GM23248 (cell line): ENCODE measurements at regions not wholly inside any gene's neighbourhood (a gene's known extent, or its start where the extent isn't known, plus 50 kb on each side); places are given as distances from the start of the nearest gene placed in this dataset.

Source experiments
- DNase-seq: peaks from one replicate; pipeline ENCODE4 v3.0.0-alpha.2; 2015
- H2AFZ ChIP-seq: fragments of 200-600 bp; sonication (generic); 2 replicates; pipeline ENCODE4 v1.6.1; 2016; ENCODE audit warnings: antibody characterized with exemption
- H3F3A ChIP-seq: fragments of 200-600 bp; sonication (generic); 2 replicates; pipeline ENCODE4 v1.6.1; 2016; ENCODE audit warnings: mild to moderate bottlenecking, antibody characterized with exemption, mixed run types; ENCODE audit not compliant: insufficient read depth
- H3K27ac ChIP-seq: fragments of 200-600 bp; sonication (generic); 2 replicates; pipeline ENCODE4 v1.5.1; 2016; ENCODE audit warnings: mild to moderate bottlenecking
- H3K27me3 ChIP-seq: fragments of 200-600 bp; sonication (generic); replicated peaks from 2 replicates; pipeline ENCODE4 v1.6.1; 2016; ENCODE audit warnings: mild to moderate bottlenecking; ENCODE audit not compliant: insufficient read depth
- H3K36me3 ChIP-seq: fragments of 200-600 bp; sonication (generic); 2 replicates; pipeline ENCODE4 v1.6.1; 2016; ENCODE audit warnings: low read depth, mild to moderate bottlenecking
- H3K4me1 ChIP-seq: fragments of 200-600 bp; sonication (generic); 2 replicates; pipeline ENCODE4 v1.6.1; 2016; ENCODE audit warnings: mild to moderate bottlenecking; ENCODE audit not compliant: insufficient read depth
- H3K4me2 ChIP-seq: fragments of 200-600 bp; sonication (generic); one replicate; pipeline ENCODE4 v1.6.1; 2016; ENCODE audit warnings: mild to moderate bottlenecking; ENCODE audit not compliant: unreplicated experiment
- H3K4me3 ChIP-seq: fragments of 200-600 bp; sonication (generic); 2 replicates; pipeline ENCODE4 v1.5.1; 2016; ENCODE audit warnings: mild to moderate bottlenecking
- H3K79me2 ChIP-seq: fragments of 200-600 bp; sonication (generic); 2 replicates; pipeline ENCODE4 v1.6.1; 2016; ENCODE audit warnings: mild to moderate bottlenecking; ENCODE audit not compliant: insufficient read depth
- H3K9ac ChIP-seq: fragments of 200-600 bp; sonication (generic); 2 replicates; pipeline ENCODE4 v1.6.1; 2016; ENCODE audit warnings: mild to moderate bottlenecking
- H3K9me2 ChIP-seq: fragments of 200-600 bp; sonication (generic); 2 replicates; pipeline ENCODE4 v1.6.1; 2016; ENCODE audit warnings: mixed run types, mild to moderate bottlenecking, moderate library complexity; ENCODE audit not compliant: insufficient read depth
- H3K9me3 ChIP-seq: fragments of 200-600 bp; sonication (generic); one replicate; pipeline ENCODE4 v1.6.1; 2017; ENCODE audit warnings: low read depth
- H4K20me1 ChIP-seq: fragments of 200-600 bp; sonication (generic); 2 replicates; pipeline ENCODE4 v1.6.0; 2016; ENCODE audit not compliant: insufficient read depth
- EZH2 ChIP-seq: fragments of 200-600 bp; sonication (generic); IDR thresholded peaks from 2 replicates; pipeline ENCODE4 v1.6.1; 2018; ENCODE audit warnings: antibody characterized with exemption, mild to moderate bottlenecking; ENCODE audit not compliant: insufficient read depth, poor library complexity, severe bottlenecking
- EZH2phosphoT487 ChIP-seq: fragments of 200-600 bp; sonication (generic); IDR thresholded peaks from 2 replicates; pipeline ENCODE4 v1.6.1; 2018; ENCODE audit warnings: antibody characterized with exemption, moderate library complexity, mild to moderate bottlenecking, low read depth; ENCODE audit not compliant: insufficient read depth
- WGBS, 2 experiments: methylation state at CpG; one replicate each; pipeline ENCODE4 v1.1.6; 2015 to 2017; ENCODE audit warnings: low lambda C conversion rate in 2 of 2, low coverage in 1 of 2; ENCODE audit errors: missing lambda C conversion rate in 2 of 2; 5-methylcytosine and 5-hydroxymethylcytosine counted together
- in situ Hi-C: fragments of 300-500 bp; cut with MboI; formaldehyde crosslinking; loops from 2 replicates; pipeline ENCODE4 v1.15.0; 2020

- no peak for DNase-seq
- Histone ChIP-seq H3K36me3 (no peaks in the 10 kb centered on the region), H3K27me3 (0 out of 2 replicates have a peak, but pooled peaks cover 14% of the 10 kb centered on the region), H3K9me2 (no peaks in the 10 kb centered on the region), H4K20me1 (no peaks in the 10 kb centered on the region), H3K4me3 (no peak overlapping the region), H3K4me1 (no peaks in the 10 kb centered on the region), H2AFZ (no peak overlapping the region), H3K4me2 (no peak overlapping the region), H3K9ac (no peak overlapping the region), H3K27ac (no peak overlapping the region), H3F3A (no peaks in the 10 kb centered on the region), H3K9me3 (no peaks in the 10 kb centered on the region), H3K79me2 (no peaks in the 10 kb centered on the region)
- in situ Hi-C loops: no loop called here
- 48 to 56% methylated on average over 4 of the region's 4 CpGs for WGBS, 2 experiments
- no peak for TF ChIP-seq EZH2phosphoT487
- TF ChIP-seq EZH2: no peak
Measured at GRCh38 chr1:229033480-229033879, 237.4 kb upstream of the RAB4A start.

GRCh38 chr1:229034342-229034741 is 236.6 kb upstream of the RAB4A start:
- DNase-seq: no peak
- Histone ChIP-seq H3K36me3 (no peaks in the 10 kb centered on the region), H4K20me1 (no peaks in the 10 kb centered on the region), H3K4me1 (no peaks in the 10 kb centered on the region), H3K27ac (no peak overlapping the region), H3K27me3 (0 out of 2 replicates have a peak, but pooled peaks cover 14% of the 10 kb centered on the region), H3K4me2 (no peak overlapping the region), H3K9me2 (no peaks in the 10 kb centered on the region), H3K9ac (no peak overlapping the region), H3K4me3 (no peak overlapping the region), H3K79me2 (no peaks in the 10 kb centered on the region), H2AFZ (no peak overlapping the region), H3F3A (no peaks in the 10 kb centered on the region), H3K9me3 (no peaks in the 10 kb centered on the region)
- TF ChIP-seq EZH2 (no peak), EZH2phosphoT487 (no peak)
- 23 to 26% methylated on average over 3 of the region's 3 CpGs for WGBS, 2 experiments
- in situ Hi-C loops: no loop called here

- H3K27me3 ChIP-seq: 0 out of 2 replicates have a peak, but pooled peaks cover 14% of the 10 kb centered on the region
- no peaks in the 10 kb centered on the region for H3K9me2 ChIP-seq
- no peaks in the 10 kb centered on the region for H3K36me3 ChIP-seq
- H3F3A ChIP-seq: no peaks in the 10 kb centered on the region
- in situ Hi-C loops: no loop called here
- no peak overlapping the region for H3K9ac ChIP-seq
- H3K79me2 ChIP-seq: no peaks in the 10 kb centered on the region
- H2AFZ ChIP-seq: no peak overlapping the region
- TF ChIP-seq EZH2: no peak
- no peak for TF ChIP-seq EZH2phosphoT487
- H3K4me2 ChIP-seq: no peak overlapping the region
- H3K9me3 ChIP-seq: no peaks in the 10 kb centered on the region
- no peaks in the 10 kb centered on the region for H4K20me1 ChIP-seq
- DNase-seq: no peak
- H3K4me1 ChIP-seq: no peaks in the 10 kb centered on the region
- 63 to 69% methylated on average over 6 of the region's 6 CpGs for WGBS, 2 experiments
- no peak overlapping the region for H3K4me3 ChIP-seq
- H3K27ac ChIP-seq: no peak overlapping the region
Measured at GRCh38 chr1:229035054-229035747, 235.7 kb upstream of the RAB4A start.

GRCh38 chr1:229035748-229036082 is 235.2 kb upstream of the RAB4A start:
- H2AFZ ChIP-seq: no peak overlapping the region
- H4K20me1 ChIP-seq: no peaks in the 10 kb centered on the region
- H3K9me3 ChIP-seq: no peaks in the 10 kb centered on the region
- H3K36me3 ChIP-seq: no peaks in the 10 kb centered on the region
- H3K9me2 ChIP-seq: no peaks in the 10 kb centered on the region
- H3K4me3 ChIP-seq: no peak overlapping the region
- no peaks in the 10 kb centered on the region for H3K79me2 ChIP-seq
- no peak for DNase-seq
- H3K4me1 ChIP-seq: no peaks in the 10 kb centered on the region
- no peak for TF ChIP-seq EZH2
- TF ChIP-seq EZH2phosphoT487: no peak
- no peak overlapping the region for H3K9ac ChIP-seq
- 0 out of 2 replicates have a peak, but pooled peaks cover 14% of the 10 kb centered on the region for H3K27me3 ChIP-seq
- no peak overlapping the region for H3K27ac ChIP-seq
- no peak overlapping the region for H3K4me2 ChIP-seq
- in situ Hi-C loops: no loop called here
- WGBS, 2 experiments: 53 to 61% methylated on average over 2 of the region's 2 CpGs
- H3F3A ChIP-seq: no peaks in the 10 kb centered on the region
